Ishikawa (cell line): ENCODE measurements at regions not wholly inside any gene's neighbourhood (a gene's known extent, or its start where the extent isn't known, plus 50 kb on each side); places are given as distances from the start of the nearest gene placed in this dataset.

Experiments
- CEBPB ChIP-seq: IDR thresholded peaks from 2 replicates; pipeline ENCODE4 v1.6.1; 2012
- NFIC ChIP-seq: IDR thresholded peaks from 2 replicates; pipeline ENCODE4 v1.6.1; 2012
- RAD21 ChIP-seq: IDR thresholded peaks from 2 replicates; pipeline ENCODE4 v1.6.1; 2012; ENCODE audit warnings: low read depth
- TAF1 ChIP-seq: IDR thresholded peaks from 2 replicates; pipeline ENCODE4 v1.6.1; 2012; ENCODE audit warnings: low read depth, mild to moderate bottlenecking

GRCh38 chr5:154118385-154118784 lies 72.1 kb upstream of the GALNT10 start:
- no peak for TF ChIP-seq CEBPB
- no peak for TF ChIP-seq TAF1
- TF ChIP-seq RAD21: no peak
- TF ChIP-seq NFIC: no peak
